ENCODE measurements at regions not wholly inside any gene's neighbourhood (a gene's known extent, or its start where the extent isn't known, plus 50 kb on each side); places are given as distances from the start of the nearest gene placed in this dataset.

DNA sequence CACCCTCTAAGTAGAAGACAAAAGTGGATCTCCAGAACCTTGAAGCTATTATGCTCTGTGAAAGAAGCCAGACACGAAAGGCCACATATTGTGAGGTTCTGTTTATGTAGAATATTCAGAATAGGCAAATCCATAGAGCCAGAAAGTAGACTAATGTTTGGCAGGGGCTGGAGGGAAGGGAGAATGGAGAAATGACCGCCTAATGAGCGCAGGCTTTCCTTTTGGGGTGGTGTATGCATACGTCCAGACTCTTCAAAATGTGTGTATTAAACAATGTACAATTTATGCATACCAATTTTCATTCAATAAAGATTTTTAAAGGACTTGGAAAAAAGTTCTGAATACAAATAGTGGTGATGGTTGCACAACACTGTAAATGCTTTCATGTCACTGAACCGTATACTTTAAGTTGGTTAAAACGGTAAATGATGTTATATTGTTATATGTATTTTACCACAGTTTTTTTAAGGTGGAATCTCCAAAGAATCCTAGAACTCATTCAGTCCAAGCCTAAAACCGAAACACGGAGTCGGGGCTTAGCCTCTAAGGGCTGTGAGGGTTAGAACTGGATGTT, 397.4 kb downstream of the SOX9 start:
- no peak for DNase-seq (ENCODE audit: low read depth in 2 of 2)

DNA sequence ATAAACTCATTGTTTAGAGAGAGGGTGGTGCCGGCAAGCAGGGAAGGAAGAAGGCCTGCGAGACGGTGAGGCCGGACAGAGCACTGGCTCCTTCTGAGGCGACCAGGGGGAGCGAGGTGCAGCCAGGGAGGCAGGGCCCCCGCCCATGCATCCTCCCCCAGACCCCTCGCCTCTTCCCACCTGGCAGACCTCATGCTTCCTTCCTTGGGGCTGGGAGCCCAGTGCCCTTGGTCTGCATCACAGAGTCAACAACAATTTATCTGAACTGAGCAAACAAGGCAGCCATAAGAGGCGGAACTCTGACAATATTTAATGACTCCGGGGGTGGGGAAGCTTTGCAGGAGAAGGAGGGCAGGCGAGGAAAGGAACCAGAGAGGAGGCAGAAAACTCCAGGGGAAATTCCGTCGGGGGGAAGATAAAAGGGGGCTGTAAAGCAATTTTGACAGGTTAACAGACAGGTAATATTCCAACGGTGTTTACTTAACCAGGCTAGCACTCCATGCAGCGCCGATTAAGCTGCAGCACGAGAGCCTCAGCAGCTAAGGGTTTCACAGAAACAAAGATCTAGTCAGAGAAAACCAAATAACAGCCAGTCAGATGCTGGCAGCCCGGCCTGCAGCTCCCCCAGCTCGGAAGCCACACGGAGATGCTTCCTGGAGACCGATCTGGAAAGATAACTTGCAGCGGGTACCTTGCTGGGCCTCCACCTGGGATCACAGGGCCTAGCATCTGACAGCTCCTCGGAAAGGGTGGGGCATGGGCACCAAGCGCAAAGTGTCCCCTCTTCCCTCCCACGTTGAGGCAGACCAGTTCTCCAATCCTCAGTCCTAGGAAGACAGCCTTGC, 398.2 kb downstream of the SOX9 start:
- DNase-seq (ENCODE audit: low read depth in 2 of 2): no peak

DNA sequence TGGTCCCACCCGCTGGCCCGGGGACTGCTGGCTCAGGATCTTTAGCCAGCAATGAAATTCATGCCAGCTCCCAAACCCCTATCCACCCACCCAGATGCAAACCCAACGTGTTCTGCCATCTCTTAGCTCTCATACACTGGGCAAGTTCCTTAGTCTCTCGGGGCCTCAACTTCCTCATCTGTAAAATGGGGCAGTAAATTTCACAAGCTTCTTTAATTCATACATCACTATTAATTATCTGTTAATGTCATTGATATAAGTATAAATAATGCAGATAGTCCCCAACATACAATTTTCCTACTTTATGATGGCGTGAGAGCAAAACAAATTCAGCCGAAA, 398.7 kb downstream of the SOX9 start:
- DNase-seq (ENCODE audit: low read depth in 2 of 2): no peak

DNA sequence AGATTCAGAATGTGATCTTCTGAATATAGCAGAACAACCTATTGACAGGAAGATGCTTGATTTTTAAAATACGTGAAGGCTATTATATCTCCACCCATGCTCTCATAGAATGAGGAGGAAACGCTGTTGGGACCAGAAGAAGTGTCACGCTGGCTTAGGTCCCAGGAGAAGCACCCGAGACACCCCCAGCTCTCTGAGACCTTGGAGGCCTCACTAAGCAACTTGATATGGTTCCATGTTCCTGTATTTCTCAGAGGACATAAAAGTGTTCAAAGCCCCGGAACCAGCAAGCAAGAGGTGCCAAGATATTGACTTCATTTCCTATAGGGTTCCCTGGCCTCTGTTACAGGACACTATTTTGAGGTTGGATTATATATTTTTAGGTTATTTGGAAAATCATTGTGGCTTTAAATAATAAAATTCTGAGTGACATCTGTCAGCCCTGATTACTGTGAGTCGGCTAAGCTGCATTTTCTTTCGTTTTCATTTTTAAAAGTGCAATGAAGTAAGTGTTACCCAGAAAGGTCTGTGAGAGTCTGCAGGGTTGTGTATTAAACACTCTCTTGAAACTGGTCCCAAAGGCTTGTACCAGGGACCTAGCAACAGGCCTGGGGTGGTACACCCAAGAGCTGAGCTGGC, 400.0 kb downstream of the SOX9 start:
- DNase-seq (ENCODE audit: low read depth in 2 of 2): no peak

DNA sequence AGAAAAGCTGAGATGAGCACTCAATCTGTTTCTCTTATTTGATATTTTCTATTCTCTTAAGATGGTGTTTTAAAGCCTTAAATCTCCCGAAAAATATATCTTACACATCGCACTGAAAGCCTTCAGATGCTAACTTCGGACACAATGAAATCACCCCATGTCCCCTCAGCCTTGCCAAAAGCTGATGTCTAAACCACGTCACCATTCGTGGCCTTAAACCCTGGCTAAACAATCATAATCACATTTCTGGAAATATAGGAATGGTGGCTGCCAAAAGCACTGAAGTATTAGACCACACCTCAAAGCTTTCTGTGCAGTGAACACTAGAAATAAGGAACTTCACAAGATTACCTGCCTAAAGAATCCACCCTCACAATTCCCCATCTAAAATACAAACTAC, 402.7 kb downstream of the SOX9 start:
- no peak for DNase-seq (ENCODE audit: low read depth in 2 of 2)

DNA sequence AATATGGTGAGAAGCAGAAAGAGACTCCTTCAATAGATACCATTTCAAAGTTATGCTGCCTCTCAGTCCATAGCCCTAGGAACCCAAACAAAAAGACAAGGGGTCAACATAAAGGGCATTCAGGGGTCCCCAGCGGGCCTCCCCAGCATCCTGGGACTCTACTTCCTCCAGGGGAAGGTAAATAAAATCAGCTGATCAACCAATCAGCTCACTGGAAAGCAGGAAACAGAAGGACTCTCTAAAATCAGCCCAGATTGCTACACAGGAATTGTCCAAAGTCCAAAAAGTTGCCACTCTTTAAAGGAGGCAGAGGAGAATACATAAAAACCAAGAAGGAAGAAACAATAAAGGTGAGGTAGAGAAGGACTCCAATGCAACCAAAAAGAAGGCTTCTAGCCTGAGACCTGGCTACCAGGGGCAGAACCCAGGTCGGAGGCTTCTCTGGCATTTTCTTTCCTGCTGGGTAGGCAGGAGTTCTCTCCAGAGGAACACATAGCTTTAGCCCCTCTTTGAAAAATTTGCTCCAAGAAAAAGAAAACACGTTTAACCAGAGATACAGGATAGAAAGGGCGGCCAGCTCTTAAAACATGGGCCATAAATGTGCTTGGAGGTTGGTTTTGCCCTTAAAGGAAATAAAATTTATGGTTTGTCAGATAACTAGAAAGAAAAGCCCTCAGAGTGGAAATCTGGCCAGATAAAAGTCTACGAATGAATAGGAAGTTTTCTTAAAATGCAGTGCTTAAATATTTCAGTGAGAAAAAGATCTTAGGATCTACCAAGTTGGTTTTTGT, 404.6 kb downstream of the SOX9 start:
- DNase-seq (ENCODE audit: low read depth in 2 of 2): no peak

DNA sequence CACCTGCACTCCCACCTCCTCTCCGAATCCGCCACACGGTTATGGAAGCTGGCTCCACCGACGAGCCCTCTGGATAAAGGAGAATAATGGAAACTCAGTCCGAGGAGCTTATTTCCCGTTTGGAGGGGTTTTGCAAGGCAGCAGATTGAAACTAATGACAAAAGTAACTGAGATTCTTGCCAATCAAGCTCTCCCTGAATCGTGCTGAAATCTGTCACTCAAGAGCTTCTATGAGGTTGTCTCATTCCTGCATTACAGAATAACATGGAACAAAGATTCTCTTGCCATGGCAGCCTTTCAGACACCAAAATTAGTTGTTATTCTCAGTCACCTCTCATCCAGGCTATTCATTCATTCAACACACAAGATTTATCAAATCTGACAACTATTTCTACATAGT, 405.9 kb downstream of the SOX9 start:
- DNase-seq (ENCODE audit: low read depth in 2 of 2): no peak

DNA sequence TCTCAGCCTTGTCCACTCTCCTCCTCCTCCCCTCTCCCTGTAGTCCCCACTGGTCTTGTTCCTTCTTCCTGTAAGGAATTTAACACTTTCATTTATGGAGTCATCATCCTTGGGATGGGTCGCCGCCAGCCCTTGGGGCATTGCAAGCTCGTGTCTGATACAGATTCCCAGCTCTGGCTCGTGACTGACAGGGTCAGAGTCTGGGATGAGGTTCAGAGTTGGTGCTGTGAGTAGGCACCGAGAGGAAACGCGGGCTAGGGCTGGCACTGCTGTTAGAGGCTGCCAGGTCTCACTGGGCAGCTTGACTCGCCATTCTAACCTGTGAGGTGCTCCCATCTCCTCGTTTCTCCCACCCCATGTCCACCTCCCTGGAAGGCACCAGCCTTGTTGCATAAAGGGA, 407.0 kb downstream of the SOX9 start:
- DNase-seq (ENCODE audit: low read depth in 2 of 2): no peak

DNA sequence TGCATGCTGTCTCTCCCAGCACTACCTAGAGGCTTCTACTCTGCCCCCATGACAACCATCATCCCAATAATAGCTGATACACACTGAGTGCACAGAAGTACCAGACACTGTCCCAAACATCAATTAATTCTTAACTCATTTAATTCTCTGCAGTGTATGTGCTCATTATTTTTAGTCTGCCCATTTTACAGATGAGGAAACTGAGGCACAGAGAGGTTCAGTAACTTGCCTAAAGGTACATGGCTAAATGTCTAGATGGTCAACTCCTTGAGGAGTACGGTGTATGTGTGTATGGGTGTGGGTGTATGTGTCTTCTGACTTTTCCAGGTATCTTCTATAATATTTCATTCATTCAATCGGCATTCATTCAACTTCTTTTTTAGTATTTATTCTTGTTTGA, 407.9 kb downstream of the SOX9 start:
- DNase-seq (ENCODE audit: low read depth in 2 of 2): no peak

DNA sequence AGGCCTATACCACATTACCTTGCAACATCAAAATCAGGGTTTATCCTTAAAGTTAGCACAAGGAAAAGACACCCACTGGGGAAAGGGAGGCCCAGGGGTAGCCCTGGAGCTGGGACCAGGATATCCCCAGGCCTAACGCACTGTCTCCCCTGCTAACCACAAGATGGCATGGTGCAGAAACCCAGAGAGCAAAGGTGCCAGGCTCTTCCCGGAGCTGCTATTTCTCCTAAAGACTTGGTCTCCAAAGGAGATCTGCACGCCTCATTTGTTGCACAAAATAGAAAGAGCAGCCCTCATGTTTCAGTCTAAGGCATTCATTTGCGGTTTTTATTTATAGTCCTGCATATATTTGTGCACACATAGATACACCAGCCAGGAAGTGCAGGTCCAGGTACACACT, 408.6 kb downstream of the SOX9 start:
- DNase-seq (ENCODE audit: low read depth in 2 of 2): no peak

DNA sequence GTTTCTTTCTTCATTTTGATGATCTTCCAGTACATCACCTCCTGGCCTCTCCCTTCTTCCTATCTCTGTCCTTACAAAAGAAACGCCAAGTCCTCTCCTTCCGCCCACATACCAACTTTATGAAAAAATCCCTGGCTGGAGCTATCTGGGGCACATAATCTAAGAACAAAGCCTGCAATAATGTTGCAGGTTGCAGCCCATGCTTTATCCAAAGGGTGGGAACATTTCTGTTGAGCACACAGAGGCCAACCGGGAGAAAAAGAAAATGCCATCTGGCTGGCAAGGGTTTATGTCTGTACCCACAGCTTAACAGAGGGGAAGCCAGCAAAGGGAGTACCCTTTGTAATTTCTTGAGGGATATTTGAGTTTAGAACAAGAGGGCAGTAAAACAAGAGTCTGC, 409.6 kb downstream of the SOX9 start:
- no peak for DNase-seq (ENCODE audit: low read depth in 2 of 2)

DNA sequence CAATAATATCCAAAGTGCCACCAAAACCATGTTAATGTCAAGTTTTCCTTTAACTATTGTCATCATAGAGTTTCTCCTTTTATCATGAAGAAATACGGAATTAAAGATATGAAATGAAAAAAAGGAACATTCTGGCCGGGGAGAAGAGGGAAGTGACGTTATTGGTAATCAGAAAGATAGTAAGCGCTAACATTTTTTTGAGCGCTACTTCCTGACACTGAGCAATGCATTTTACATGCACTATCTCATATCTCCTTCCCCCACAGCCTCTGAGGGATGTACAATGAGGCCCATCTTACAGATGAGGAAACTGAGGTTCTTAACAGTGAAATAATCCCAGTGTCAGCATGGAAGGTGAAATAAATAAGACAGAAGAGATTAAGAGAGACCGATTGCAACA, 410.9 kb downstream of the SOX9 start:
- DNase-seq (ENCODE audit: low read depth in 2 of 2): no peak

DNA sequence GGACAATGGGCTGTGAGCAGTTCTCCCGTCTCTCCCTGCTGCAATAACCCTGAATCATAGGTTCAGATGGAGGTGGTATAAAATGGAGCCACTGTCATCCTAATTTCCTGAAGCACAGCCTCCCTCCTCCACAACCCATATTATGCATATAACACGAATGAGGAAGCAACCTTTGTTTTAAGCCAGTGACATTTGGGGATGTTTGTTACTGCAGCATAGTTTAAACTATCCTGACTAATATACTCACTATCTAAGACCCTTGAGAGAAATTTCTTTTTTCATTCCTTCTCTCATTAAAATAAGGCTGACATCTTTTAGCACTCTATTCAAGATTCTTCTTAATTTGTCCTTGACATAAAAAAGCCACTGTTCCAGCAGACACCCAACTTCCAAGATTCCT, 413.4 kb downstream of the SOX9 start:
- DNase-seq (ENCODE audit: low read depth in 2 of 2): no peak

DNA sequence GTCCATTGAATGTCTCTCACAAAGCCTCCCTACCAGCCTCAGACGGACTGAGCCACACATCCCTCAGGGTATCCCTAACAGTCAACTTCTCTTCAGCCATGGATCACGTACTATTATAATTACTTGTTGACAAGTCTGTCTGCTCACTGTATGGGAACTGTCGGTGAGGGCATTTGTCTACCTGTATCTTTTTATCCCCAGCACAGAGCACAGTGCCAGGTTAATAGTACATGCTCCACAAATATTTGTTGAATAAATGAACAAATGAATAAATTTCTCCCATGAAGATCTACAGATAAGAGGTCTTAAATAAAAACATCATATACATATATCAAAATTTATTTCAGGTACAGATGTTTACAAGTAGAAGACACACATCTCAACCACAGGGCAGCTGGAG, 414.0 kb downstream of the SOX9 start:
- no peak for DNase-seq (ENCODE audit: low read depth in 2 of 2)

DNA sequence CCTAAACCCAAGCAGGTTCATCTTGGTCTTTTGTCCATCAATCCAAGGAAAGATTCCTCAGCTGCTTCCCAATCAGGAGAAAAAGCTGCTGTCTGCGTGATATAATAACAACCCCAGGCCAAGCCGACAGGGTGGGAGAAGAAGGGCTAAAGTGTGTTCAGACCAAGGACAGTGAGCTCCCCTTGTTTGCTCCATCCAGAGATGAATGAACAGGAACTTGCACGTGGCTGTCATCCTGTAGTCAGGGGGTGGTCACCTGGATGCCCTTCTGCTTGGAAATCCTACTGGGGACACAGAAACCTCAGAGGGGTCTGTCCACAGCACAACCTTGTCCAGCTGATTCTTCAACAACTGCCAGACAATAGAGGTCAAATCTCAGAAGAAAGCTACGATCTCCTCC, 414.5 kb downstream of the SOX9 start:
- no peak for DNase-seq (ENCODE audit: low read depth in 2 of 2)

DNA sequence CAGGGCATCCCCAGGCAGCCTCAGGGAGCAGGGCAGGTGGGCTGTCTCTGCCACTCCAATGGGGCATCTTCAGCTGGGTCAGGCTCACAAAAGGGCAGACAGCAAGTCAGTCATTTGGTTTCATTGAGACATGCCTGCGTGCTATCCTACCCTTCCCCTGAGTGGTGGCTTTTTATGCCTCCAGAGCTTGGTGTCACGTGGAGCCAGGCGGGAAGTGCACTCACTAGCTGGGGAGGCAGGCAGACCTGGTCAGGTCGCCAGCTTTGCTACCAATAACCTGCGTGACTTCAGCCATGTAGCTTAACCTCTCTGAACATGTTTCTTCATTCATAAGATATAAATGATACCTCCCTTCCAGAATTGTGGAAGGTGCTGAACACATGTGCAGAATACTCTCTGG, 415.0 kb downstream of the SOX9 start:
- DNase-seq (ENCODE audit: low read depth in 2 of 2): no peak

DNA sequence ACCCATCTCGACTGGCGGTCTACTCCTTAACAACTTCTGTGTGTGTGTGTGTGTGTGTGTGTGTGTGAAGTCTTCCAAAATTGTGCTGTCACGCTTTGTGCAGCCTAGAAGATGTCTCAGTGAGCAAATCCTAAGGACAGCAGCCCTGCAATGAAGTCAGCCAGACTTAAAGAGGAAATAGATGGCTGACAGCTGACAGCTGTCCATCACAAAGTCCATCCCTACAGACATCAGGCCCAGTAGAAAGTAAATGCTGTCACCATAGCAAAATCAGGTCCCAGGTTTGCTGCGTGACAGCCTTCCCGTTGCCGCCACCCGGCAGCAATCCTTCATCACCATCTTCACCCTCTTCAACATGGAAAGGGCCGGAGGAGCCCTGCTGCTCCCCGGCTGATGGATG, 416.0 kb downstream of the SOX9 start:
- DNase-seq (ENCODE audit: low read depth in 2 of 2): no peak

DNA sequence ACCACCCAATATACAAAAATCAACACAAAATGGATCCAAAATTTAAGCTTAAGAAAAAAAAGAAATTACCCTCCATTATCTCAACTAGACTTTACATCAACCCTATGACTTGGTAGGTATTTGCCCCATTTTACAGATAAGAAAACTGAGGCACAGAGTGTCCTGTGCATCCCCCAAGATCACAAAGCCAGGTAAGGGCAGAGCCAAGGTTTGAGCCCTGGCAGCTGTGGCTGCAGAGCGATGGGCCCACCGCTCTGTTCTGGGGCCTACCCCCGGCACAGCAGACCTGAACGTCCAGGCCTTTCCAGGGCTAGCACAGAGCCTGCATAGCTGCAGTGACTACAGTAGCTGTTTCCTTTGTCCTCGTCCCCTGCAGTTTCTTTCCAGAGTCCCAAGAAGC, 417.6 kb downstream of the SOX9 start:
- DNase-seq (ENCODE audit: low read depth in 2 of 2): no peak

DNA sequence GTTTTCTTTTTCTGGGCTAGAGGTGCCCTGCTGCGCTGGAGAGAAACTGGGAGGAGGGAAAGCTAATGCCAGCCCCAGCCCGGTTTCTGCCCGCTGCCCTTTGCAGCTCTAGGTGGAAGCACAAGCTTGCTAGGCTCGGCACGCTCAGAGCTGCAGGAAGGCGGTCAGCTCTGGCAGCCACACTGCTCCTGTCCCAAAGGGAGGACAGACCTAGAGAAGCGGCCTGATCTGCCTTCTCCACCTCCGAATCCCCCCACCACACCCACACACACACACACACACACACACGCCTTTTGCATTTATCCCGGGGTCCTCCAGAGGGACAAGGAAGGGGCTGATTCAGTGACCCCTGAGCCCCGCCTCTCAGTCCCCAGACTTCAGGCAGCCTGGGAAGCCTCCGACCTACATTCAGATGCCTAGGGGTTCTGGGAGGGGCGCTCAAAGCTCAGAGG, 418.1 kb downstream of the SOX9 start:
- no peak for DNase-seq (ENCODE audit: low read depth in 2 of 2)

DNA sequence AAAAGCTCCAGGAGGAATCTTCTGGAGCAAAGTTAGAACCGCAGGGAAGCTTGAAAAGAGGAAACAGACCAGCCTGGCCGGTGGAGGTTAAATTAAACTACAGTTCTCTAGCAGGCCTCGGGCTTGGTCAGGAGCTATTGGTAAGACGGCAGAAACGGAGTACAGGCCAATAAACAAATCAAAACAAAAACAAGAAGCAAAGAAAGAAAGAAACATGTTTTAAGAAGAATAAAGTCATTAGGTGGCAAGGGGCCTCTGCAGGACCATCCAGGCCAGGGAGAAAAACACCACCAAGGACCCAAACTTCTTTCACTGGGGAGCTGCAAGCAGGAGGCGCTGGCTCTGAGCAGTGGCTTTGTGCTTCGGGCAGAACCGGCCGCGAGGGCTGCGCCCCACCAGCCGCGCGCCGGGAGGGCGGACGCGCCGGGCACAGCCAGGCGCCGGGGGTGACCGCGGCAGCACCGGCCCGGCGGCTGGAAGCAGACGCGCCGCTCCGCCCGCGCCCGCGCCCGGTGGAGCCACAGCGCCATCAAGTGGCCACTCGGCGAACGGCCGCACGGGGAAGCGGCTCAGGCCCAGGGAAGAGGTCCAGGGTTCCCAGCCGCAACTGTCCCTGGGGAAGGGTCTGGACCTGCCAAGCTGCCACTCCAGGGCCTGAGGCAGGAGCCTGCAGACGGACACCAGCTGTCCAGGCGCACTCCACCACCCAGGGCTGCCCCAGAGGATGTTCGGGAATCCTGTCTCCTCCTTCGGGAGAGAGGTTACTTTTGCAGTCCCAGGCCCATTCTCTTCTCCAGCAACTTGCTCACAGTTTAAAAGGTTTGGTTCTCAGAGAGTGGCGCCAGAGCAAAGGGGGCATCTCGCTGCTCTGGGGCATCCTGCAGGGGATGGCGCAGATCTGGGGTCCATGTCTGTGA, 419.4 kb downstream of the SOX9 start:
- peak; percentile 39 to 49 for DNase-seq (ENCODE audit: low read depth in 2 of 2)

DNA sequence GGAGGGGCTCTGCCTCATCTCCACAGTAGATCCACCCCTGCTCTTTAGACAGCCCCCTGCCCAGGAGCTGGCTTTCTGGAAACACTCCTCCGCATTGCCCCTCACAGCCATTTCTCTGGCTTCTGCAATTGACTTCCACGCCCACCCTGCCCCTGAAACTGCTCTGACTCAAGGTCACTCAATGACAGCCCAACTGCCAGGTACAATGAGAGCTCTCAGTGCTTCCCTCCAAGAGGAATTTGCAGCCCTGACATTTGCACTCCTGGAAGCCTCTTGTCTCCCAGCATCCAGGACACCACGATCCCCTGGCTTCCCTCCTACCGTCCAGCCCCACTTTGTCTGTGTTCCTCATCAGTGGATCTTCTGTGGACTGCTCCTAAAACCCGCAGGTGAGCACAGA, 421.5 kb downstream of the SOX9 start:
- no peak for DNase-seq (ENCODE audit: low read depth in 2 of 2)

Measured in stimulated activated CD8-positive, alpha-beta memory T cell treated with anti-CD3 and anti-CD28 coated beads, Interleukin-2, amount 100 ng/mL, for 48 hours (primary cell).